GM12878 (cell line): ENCODE measurements at regions not wholly inside any gene's neighbourhood (a gene's known extent, or its start where the extent isn't known, plus 50 kb on each side); places are given as distances from the start of the nearest gene placed in this dataset.

Source experiments
- ATAC-seq: fragments of 200-7000 bp; cut with Tn5 transposase; 3 replicates; pipeline ENCODE4 v1.9.1; 2020; ENCODE audit warnings: mild to moderate bottlenecking, moderate library complexity
- BruUV-seq: library from RNA; stranded (reverse); fragments of 400-500 nt; replicated peaks from 2 replicates; lab custom pipeline; 2021; lab: Mats Ljungman, UMichigan
- CTCF ChIA-PET: fragments of 300-600 bp; sonication (Branson Sonifier 250); formaldehyde crosslinking; extraction: SDS; loops from one replicate; lab custom pipeline; 2021; ENCODE audit warnings: inconsistent platforms; lab: Yijun Ruan, JAX
- POLR2A ChIA-PET: fragments of 350-600 bp; formaldehyde crosslinking; extraction: SDS; loops from one replicate; lab custom pipeline; 2021; ENCODE audit warnings: inconsistent platforms; lab: Charles Lee
- RAD21 ChIA-PET: fragments of 300-600 bp; sonication (Branson Sonifier 250); formaldehyde crosslinking; loops from one replicate; lab custom pipeline; 2023; ENCODE audit warnings: antibody characterized with exemption; ENCODE audit not compliant: unreplicated experiment; lab: Charles Lee
- SMC1A ChIA-PET: fragments of 300-600 bp; sonication (Branson Sonifier 250); formaldehyde crosslinking; loops from one replicate; lab custom pipeline; 2023; ENCODE audit not compliant: unreplicated experiment, uncharacterized antibody; lab: Charles Lee
- DNase-seq: peaks from one replicate; pipeline ENCODE4 v3.0.0-alpha.2; 2011; ENCODE audit warnings: low read depth, low spot score
- FAIRE-seq: peaks from 3 replicates; lab custom pipeline; 2011; peaks lifted over from hg19 to GRCh38; lab: Jason Lieb, UNC
- H2AFZ ChIP-seq: 2 replicates; pipeline ENCODE4 v1.6.0; 2011; ENCODE audit warnings: low read depth, low read length, control low read depth; ENCODE audit not compliant: control insufficient read depth
- H3K27ac ChIP-seq: 2 replicates; pipeline ENCODE4 v1.5.1; 2011; ENCODE audit warnings: control low read depth; ENCODE audit not compliant: control insufficient read depth, insufficient read depth
- H3K27me3 ChIP-seq, 2 experiments: replicated peaks in 1 of 2; 2 replicates each; pipeline versions ENCODE4 v1.6.0 to v1.6.1; 2011; ENCODE audit warnings: low read length in 1 of 2; ENCODE audit not compliant: control insufficient read depth in 2 of 2, insufficient read depth in 2 of 2
- H3K36me3 ChIP-seq, 2 experiments: 2 replicates each; pipeline ENCODE4 v1.5.1; 2011; ENCODE audit warnings: low read length in 1 of 2; ENCODE audit not compliant: control insufficient read depth in 2 of 2, insufficient read depth in 2 of 2
- H3K4me1 ChIP-seq: 2 replicates; pipeline ENCODE4 v1.6.1; 2011; ENCODE audit warnings: mild to moderate bottlenecking, low read length, moderate library complexity, mixed read lengths; ENCODE audit not compliant: control insufficient read depth, insufficient read depth
- H3K4me2 ChIP-seq: 2 replicates; pipeline ENCODE4 v1.6.0; 2011; ENCODE audit warnings: control low read depth; ENCODE audit not compliant: control insufficient read depth, insufficient read depth
- H3K4me3 ChIP-seq: fragments of 200-600 bp; sonication (generic); 2 replicates; pipeline ENCODE4 v1.5.1; 2016
- H3K79me2 ChIP-seq: 2 replicates; pipeline ENCODE4 v1.6.0; 2011; ENCODE audit warnings: low read length; ENCODE audit not compliant: control insufficient read depth, insufficient read depth
- H3K9ac ChIP-seq: 2 replicates; pipeline ENCODE4 v1.8.0; 2011; ENCODE audit warnings: low read length, control low read depth, mixed read lengths; ENCODE audit not compliant: control insufficient read depth, insufficient read depth
- H3K9me3 ChIP-seq: replicated peaks from 3 replicates; pipeline ENCODE4 v1.5.1; 2011; ENCODE audit warnings: mild to moderate bottlenecking, low read length; ENCODE audit not compliant: control insufficient read depth, insufficient read depth
- H4K20me1 ChIP-seq: 2 replicates; pipeline ENCODE4 v1.6.0; 2011; ENCODE audit not compliant: control insufficient read depth, insufficient read depth
- EED ChIP-seq: sonication (generic); IDR thresholded peaks from 2 replicates; pipeline ENCODE4 v1.6.1; 2016; ENCODE audit warnings: antibody characterized with exemption, low read depth
- EP300 ChIP-seq, 2 experiments: fragments of 150-350 bp in 1 of 2; IDR thresholded peaks; 2 replicates each; pipeline ENCODE4 v1.6.1; 2011 to 2012; ENCODE audit warnings: low read depth in 2 of 2, low read length in 2 of 2, borderline replicate concordance in 1 of 2, improper control_type of control experiment in 1 of 2, inconsistent platforms in 1 of 2; ENCODE audit not compliant: control insufficient read depth in 1 of 2
- ETV6 ChIP-seq, 2 experiments: fragments of 450-650 bp in 1 of 2; IDR thresholded peaks in 1 of 2; conservative IDR thresholded peaks in 1 of 2; 2 replicates each; pipeline ENCODE4 v1.6.1; 2014; ENCODE audit warnings: antibody characterized with exemption in 1 of 2, borderline replicate concordance in 1 of 2, low read depth in 1 of 2, mild to moderate bottlenecking in 1 of 2, moderate library complexity in 1 of 2
- MEF2A ChIP-seq: IDR thresholded peaks from 2 replicates; pipeline ENCODE4 v1.6.1; 2011; ENCODE audit warnings: low read depth, mild to moderate bottlenecking, low read length, moderate library complexity; ENCODE audit not compliant: insufficient read depth
- NFYB ChIP-seq: IDR thresholded peaks from 2 replicates; pipeline ENCODE4 v1.6.1; 2011; ENCODE audit warnings: low read depth, mild to moderate bottlenecking, low read length, improper control_type of control experiment, moderate library complexity; ENCODE audit not compliant: insufficient read depth
- NR2C2 ChIP-seq: IDR thresholded peaks from 2 replicates; pipeline ENCODE4 v1.6.1; 2011; ENCODE audit warnings: borderline replicate concordance, low read depth; ENCODE audit not compliant: control insufficient read depth, insufficient read length
- PAX5 ChIP-seq: IDR thresholded peaks from 2 replicates; pipeline ENCODE4 v1.6.1; 2011; ENCODE audit warnings: low read depth, low read length, borderline replicate concordance
- SP1 ChIP-seq: IDR thresholded peaks from one replicate; pipeline ENCODE4 v1.6.1; 2011; ENCODE audit warnings: low read depth, low read length
- TARDBP ChIP-seq: IDR thresholded peaks from 2 replicates; pipeline ENCODE4 v1.6.1; 2016; ENCODE audit warnings: borderline replicate concordance
- ZZZ3 ChIP-seq: IDR thresholded peaks from 2 replicates; pipeline ENCODE4 v1.6.1; 2011; ENCODE audit warnings: low read depth; ENCODE audit not compliant: control insufficient read depth, insufficient read length
- WGBS: methylation state at CpG from one replicate; pipeline ENCODE4 v1.1.6; 2016; ENCODE audit warnings: low lambda C conversion rate; ENCODE audit not compliant: insufficient replicate concordance, insufficient coverage; ENCODE audit errors: missing lambda C conversion rate; 5-methylcytosine and 5-hydroxymethylcytosine counted together
- in situ Hi-C: fragments of 300-500 bp; cut with MboI; formaldehyde crosslinking; loops from 9 replicates; pipeline ENCODE4 v1.14.3; 2018; ENCODE audit warnings: mixed read lengths
- intact Hi-C: fragments of 100-400 bp; cut with micrococcal nuclease; formaldehyde crosslinking; loops from one replicate; pipeline ENCODE4 v1.14.2; 2022; ENCODE audit not compliant: unreplicated experiment
- TF ChIP-seq, protein P1 (sequence below), 3 experiments: IDR thresholded peaks in 2 of 3; conservative IDR thresholded peaks in 1 of 3; 2 replicates each; pipeline ENCODE4 v1.5.1; 2011; ENCODE audit warnings: low read depth in 3 of 3, low read length in 3 of 3, mild to moderate bottlenecking in 3 of 3, control low read depth in 2 of 3, moderate library complexity in 2 of 3, inconsistent platforms in 1 of 3, mixed read lengths in 1 of 3; ENCODE audit not compliant: control insufficient read depth in 2 of 3, insufficient read depth in 1 of 3; ENCODE audit errors: extremely low read depth in 1 of 3

DNA sequence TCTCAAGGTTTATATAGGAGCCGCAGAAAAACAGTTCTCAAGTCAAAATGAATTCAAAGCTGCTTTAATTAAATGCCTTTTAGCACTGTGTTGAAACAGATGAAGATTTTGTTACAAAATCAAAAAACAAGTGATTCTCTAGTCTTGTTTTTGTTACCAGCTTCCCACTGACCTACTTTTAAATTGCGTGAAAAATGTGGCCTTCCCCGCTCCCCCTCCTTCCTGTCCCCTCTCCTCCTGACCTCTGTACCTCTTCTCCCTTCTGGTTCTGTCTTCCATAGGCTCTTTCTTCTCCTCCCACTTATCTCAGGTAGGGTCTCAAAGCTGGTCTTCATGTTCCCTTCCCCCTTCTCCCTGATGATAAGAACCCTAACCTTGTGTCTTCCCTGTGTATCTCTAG is 90.0 kb upstream of the MDM1 start (continued):
- TF ChIP-seq ETV6 (conservative IDR thresholded peaks at IDR 0.05 in 1 of 2, IDR thresholded peaks at IDR 0.05 in 1 of 2; ENCODE audit: borderline replicate concordance in 1 of 2, low read depth in 1 of 2) (no peak), SP1 (no peak), EED (no peak), EP300 (IDR thresholded peaks at IDR 0.05; ENCODE audit: borderline replicate concordance in 1 of 2, control insufficient read depth in 1 of 2, low read depth in 2 of 2, low read length in 2 of 2) (no peak), TARDBP (no peak), NR2C2 (no peak)
- TF ChIP-seq, protein P1, sequence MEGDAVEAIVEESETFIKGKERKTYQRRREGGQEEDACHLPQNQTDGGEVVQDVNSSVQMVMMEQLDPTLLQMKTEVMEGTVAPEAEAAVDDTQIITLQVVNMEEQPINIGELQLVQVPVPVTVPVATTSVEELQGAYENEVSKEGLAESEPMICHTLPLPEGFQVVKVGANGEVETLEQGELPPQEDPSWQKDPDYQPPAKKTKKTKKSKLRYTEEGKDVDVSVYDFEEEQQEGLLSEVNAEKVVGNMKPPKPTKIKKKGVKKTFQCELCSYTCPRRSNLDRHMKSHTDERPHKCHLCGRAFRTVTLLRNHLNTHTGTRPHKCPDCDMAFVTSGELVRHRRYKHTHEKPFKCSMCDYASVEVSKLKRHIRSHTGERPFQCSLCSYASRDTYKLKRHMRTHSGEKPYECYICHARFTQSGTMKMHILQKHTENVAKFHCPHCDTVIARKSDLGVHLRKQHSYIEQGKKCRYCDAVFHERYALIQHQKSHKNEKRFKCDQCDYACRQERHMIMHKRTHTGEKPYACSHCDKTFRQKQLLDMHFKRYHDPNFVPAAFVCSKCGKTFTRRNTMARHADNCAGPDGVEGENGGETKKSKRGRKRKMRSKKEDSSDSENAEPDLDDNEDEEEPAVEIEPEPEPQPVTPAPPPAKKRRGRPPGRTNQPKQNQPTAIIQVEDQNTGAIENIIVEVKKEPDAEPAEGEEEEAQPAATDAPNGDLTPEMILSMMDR (IDR thresholded peaks at IDR 0.05 in 2 of 3, conservative IDR thresholded peaks at IDR 0.05 in 1 of 3; ENCODE audit: control insufficient read depth in 2 of 3, extremely low read depth in 1 of 3, insufficient read depth in 1 of 3, low read depth in 3 of 3, low read length in 3 of 3): no peak

DNA sequence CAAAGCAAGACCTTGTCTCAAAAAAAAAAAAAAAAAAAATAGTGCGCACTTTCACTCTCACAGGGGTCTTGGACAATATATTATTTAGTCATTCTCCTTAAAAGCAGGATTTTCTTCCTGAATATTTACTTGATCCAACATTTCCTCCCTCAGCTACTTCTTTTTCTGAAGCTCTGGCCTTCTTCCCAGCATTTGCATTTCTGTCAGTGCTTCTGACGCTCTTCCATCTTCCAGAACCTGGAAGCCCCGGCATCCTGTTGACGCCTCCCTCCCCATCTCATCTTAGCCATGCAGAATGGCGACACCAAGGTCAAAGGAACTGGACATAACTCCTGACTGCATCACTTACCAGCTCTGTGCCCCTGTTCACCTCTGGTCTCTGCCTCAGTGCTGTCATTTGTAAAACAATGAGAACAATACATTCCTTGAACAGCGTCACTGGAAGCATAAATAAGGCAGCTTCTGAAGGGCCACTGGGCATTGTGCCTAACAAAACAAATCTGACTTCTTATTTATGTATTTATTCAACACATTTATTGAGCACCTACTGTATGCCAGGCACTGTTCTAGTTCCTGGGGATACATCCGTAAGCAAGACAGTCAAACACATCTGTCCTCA is 90.9 kb upstream of the MDM1 start:
- no peak for DNase-seq
- no peak overlapping the region for H2AFZ ChIP-seq
- POLR2A ChIA-PET: interaction anchor here (0.7 kb wide), 2 partner anchors 10 to 39 kb away, joined by 3 read pairs; no protein-coding TSS in a partner anchor
- TF ChIP-seq PAX5: no peak
- no peak for TF ChIP-seq ZZZ3
- no peak for TF ChIP-seq MEF2A
- TF ChIP-seq NFYB: no peak
- no TSS peak for BruUV-seq
- H3K4me2 ChIP-seq: no peak overlapping the region
- SMC1A ChIA-PET: interaction anchor here (0.9 to 1.5 kb wide), 3 partner anchors 23 to 64 kb away, joined by 3 to 5 read pairs (median 3); no protein-coding TSS in a partner anchor
- no peak overlapping the region for H3K27ac ChIP-seq
- 79% methylated on average over 7 of the region's 7 CpGs for WGBS
- CTCF ChIA-PET: interaction anchor here (0.8 to 1.1 kb wide), 2 partner anchors 13 to 30 kb away, joined by 3 read pairs; no protein-coding TSS in a partner anchor
- H3K36me3 ChIP-seq: no peaks in the 10 kb centered on the region; a peak in 1 of 4 replicates
- no peaks in the 10 kb centered on the region for H3K9me3 ChIP-seq
- no peaks in the 10 kb centered on the region for H3K79me2 ChIP-seq
- no peak for ATAC-seq
- H4K20me1 ChIP-seq: no peaks in the 10 kb centered on the region
- H3K27me3 ChIP-seq: no peaks in the 10 kb centered on the region
- no peaks in the 10 kb centered on the region for H3K4me1 ChIP-seq
- intact Hi-C loops (no loop called here), in situ Hi-C loops (no loop called here)
- no peak overlapping the region for H3K9ac ChIP-seq
- RAD21 ChIA-PET: interaction anchor here (1.5 kb wide), 1 partner anchor 14 kb away, joined by 3 read pairs; no protein-coding TSS in a partner anchor
- H3K4me3 ChIP-seq: no peak overlapping the region
- no peak for FAIRE-seq
